ENCODE measurements at regions not wholly inside any gene's neighbourhood (a gene's known extent, or its start where the extent isn't known, plus 50 kb on each side); places are given as distances from the start of the nearest gene placed in this dataset.

GRCh38 chr7:153006911-153007310 lies 247.4 kb downstream of the ACTR3B start:
- no peaks in the 10 kb centered on the region for H3K4me1 Mint-ChIP-seq (ENCODE audit: low read depth)
- no peak for TF ChIP-seq CTCF (IDR thresholded peaks at IDR 0.05)
- H3K4me3 Mint-ChIP-seq: no peak overlapping the region
- H3K9me3 Mint-ChIP-seq: peaks cover 30% of the 10 kb centered on the region; the same call in 1 of the 2 replicates
- no peaks in the 10 kb centered on the region for H3K36me3 Mint-ChIP-seq (ENCODE audit: low read depth)
- no peaks in the 10 kb centered on the region for H3K27me3 Mint-ChIP-seq (ENCODE audit: insufficient read depth)
- H3K27ac Mint-ChIP-seq: no peak overlapping the region
- no peak for DNase-seq

GRCh38 chr7:153010416-153010815 lies 250.9 kb downstream of the ACTR3B start:
- Mint-ChIP-seq H3K9me3 (peaks cover 30% of the 10 kb centered on the region; the same call in 1 of the 2 replicates), H3K27me3 (ENCODE audit: insufficient read depth) (no peaks in the 10 kb centered on the region), H3K27ac (no peak overlapping the region), H3K4me3 (no peak overlapping the region), H3K4me1 (ENCODE audit: low read depth) (no peaks in the 10 kb centered on the region), H3K36me3 (ENCODE audit: low read depth) (no peaks in the 10 kb centered on the region)
- TF ChIP-seq CTCF (IDR thresholded peaks at IDR 0.05): no peak
- DNase-seq: no peak

- H3K9me3 Mint-ChIP-seq: peaks cover 34% of the 10 kb centered on the region
- H3K27ac Mint-ChIP-seq: no peak overlapping the region
- no peak overlapping the region for H3K4me3 Mint-ChIP-seq
- DNase-seq: no peak
- no peaks in the 10 kb centered on the region for H3K27me3 Mint-ChIP-seq (ENCODE audit: insufficient read depth)
- no peaks in the 10 kb centered on the region for H3K4me1 Mint-ChIP-seq (ENCODE audit: low read depth)
- no peaks in the 10 kb centered on the region for H3K36me3 Mint-ChIP-seq (ENCODE audit: low read depth)
- no peak for TF ChIP-seq CTCF (IDR thresholded peaks at IDR 0.05)
These were observed 252.7 kb downstream of the ACTR3B start for GRCh38 chr7:153012203-153012602.

GRCh38 chr7:153017223-153017622 lies 257.7 kb downstream of the ACTR3B start:
- peaks cover under 1% of the 10 kb centered on the region for H3K27me3 Mint-ChIP-seq (ENCODE audit: insufficient read depth)
- no peak overlapping the region for H3K4me3 Mint-ChIP-seq
- TF ChIP-seq CTCF (IDR thresholded peaks at IDR 0.05): no peak
- no peak overlapping the region for H3K27ac Mint-ChIP-seq
- H3K9me3 Mint-ChIP-seq: peaks cover 45% of the 10 kb centered on the region
- H3K4me1 Mint-ChIP-seq (ENCODE audit: low read depth): no peaks in the 10 kb centered on the region
- no peak for DNase-seq
- peaks cover 5% of the 10 kb centered on the region; the same call in 1 of the 2 replicates for H3K36me3 Mint-ChIP-seq (ENCODE audit: low read depth)

- Mint-ChIP-seq H3K27me3 (ENCODE audit: insufficient read depth) (peaks cover 2% of the 10 kb centered on the region), H3K9me3 (peaks cover 41% of the 10 kb centered on the region), H3K36me3 (ENCODE audit: low read depth) (peaks cover 5% of the 10 kb centered on the region; the same call in 1 of the 2 replicates)
These were observed 262.0 kb downstream of the ACTR3B start for GRCh38 chr7:153021542-153021941.

More at GRCh38 chr7:153021542-153021941, 262.0 kb downstream of the ACTR3B start:
- Mint-ChIP-seq H3K4me3 (no peak overlapping the region), H3K4me1 (ENCODE audit: low read depth) (no peaks in the 10 kb centered on the region), H3K27ac (no peak overlapping the region)
- no peak for DNase-seq
- no peak for TF ChIP-seq CTCF (IDR thresholded peaks at IDR 0.05)
